KBM-7 (cell line): ENCODE measurements at regions not wholly inside any gene's neighbourhood (a gene's known extent, or its start where the extent isn't known, plus 50 kb on each side); places are given as distances from the start of the nearest gene placed in this dataset.
"Not testable (repeated sequence)": the region's sequence is repeated elsewhere in the genome, so short reads cannot be mapped to it uniquely, and the experiment has no call there.

Source experiments
- DNase-seq: peaks from one replicate; pipeline ENCODE4 v3.0.0-alpha.2; 2015
- in situ Hi-C: fragments of 300-500 bp; cut with MboI; formaldehyde crosslinking; loops from 2 replicates; pipeline ENCODE4 v1.14.3; 2020; ENCODE audit warnings: low sequenced_read_pairs, low pct_unique_long_range_greater_than_20kb, mixed read lengths

GRCh38 chr12:93976024-93976423, 172.4 kb upstream of the PLXNC1 start:
- in situ Hi-C loops = loop anchor here (25.0 kb wide), 1 partner anchor 464 kb away; no protein-coding TSS in a partner anchor
- DNase-seq = no peak

GRCh38 chr12:93977081-93977480, 171.3 kb upstream of the PLXNC1 start:
- in situ Hi-C loops = loop anchor here (25.0 kb wide), 1 partner anchor 465 kb away; no protein-coding TSS in a partner anchor
- DNase-seq = no peak

GRCh38 chr12:93978553-93978952, 169.8 kb upstream of the PLXNC1 start:
- no peak for DNase-seq
- in situ Hi-C loops = loop anchor here (25.0 kb wide), 1 partner anchor 466 kb away; no protein-coding TSS in a partner anchor

- peak; percentile 63 for DNase-seq
- in situ Hi-C loops = loop anchor here (25.0 kb wide), 1 partner anchor 467 kb away; no protein-coding TSS in a partner anchor
Measured at GRCh38 chr12:93979189-93979588, 169.2 kb upstream of the PLXNC1 start.

- in situ Hi-C loops = loop anchor here (10.0 to 25.0 kb wide), 2 partner anchors 114 to 468 kb away; no protein-coding TSS in a partner anchor
- DNase-seq = no peak
Measured at GRCh38 chr12:93980711-93981110, 167.7 kb upstream of the PLXNC1 start.

- in situ Hi-C loops = loop anchor here (10.0 to 25.0 kb wide), 2 partner anchors 113 to 469 kb away; no protein-coding TSS in a partner anchor
- no peak for DNase-seq
Measured at GRCh38 chr12:93981411-93981810, 167.0 kb upstream of the PLXNC1 start.

- peak; percentile 15 for DNase-seq
- in situ Hi-C loops = loop anchor here (10.0 to 25.0 kb wide), 2 partner anchors 112 to 471 kb away; no protein-coding TSS in a partner anchor
Measured at GRCh38 chr12:93982771-93983315, 165.5 kb upstream of the PLXNC1 start.

GRCh38 chr12:93984005-93984404, 164.4 kb upstream of the PLXNC1 start:
- in situ Hi-C loops = loop anchor here (10.0 to 25.0 kb wide), 2 partner anchors 111 to 472 kb away; no protein-coding TSS in a partner anchor
- DNase-seq = no peak

GRCh38 chr12:93989949-93990348, 158.4 kb upstream of the PLXNC1 start:
- in situ Hi-C loops = loop anchor here (10.0 to 25.0 kb wide), 2 partner anchors 105 to 478 kb away; no protein-coding TSS in a partner anchor
- no peak for DNase-seq

- in situ Hi-C loops = loop anchor here (25.0 kb wide), 1 partner anchor 479 kb away; no protein-coding TSS in a partner anchor
- peak; percentile 26 for DNase-seq
Measured at GRCh38 chr12:93990832-93991803, 157.3 kb upstream of the PLXNC1 start.

- no peak for DNase-seq
- in situ Hi-C loops = loop anchor here (25.0 kb wide), 1 partner anchor 480 kb away; no protein-coding TSS in a partner anchor
Measured at GRCh38 chr12:93991829-93992461, 156.4 kb upstream of the PLXNC1 start.

- in situ Hi-C loops = loop anchor here (25.0 kb wide), 1 partner anchor 482 kb away; no protein-coding TSS in a partner anchor
- DNase-seq = no peak
Measured at GRCh38 chr12:93994721-93995120, 153.7 kb upstream of the PLXNC1 start.

GRCh38 chr12:93996321-93996720, 152.1 kb upstream of the PLXNC1 start:
- no peak for DNase-seq
- in situ Hi-C loops = loop anchor here (25.0 kb wide), 1 partner anchor 484 kb away; no protein-coding TSS in a partner anchor

GRCh38 chr12:94001691-94002090, 146.7 kb upstream of the PLXNC1 start:
- in situ Hi-C loops = no loop called here
- no peak for DNase-seq

- in situ Hi-C loops, DNase-seq: not testable (repeated sequence)
Measured at GRCh38 chr12:94002925-94003324, 145.5 kb upstream of the PLXNC1 start.

GRCh38 chr12:94007833-94008232, 140.5 kb upstream of the PLXNC1 start:
- DNase-seq, in situ Hi-C loops: not testable (repeated sequence)

- in situ Hi-C loops = no loop called here
Measured at GRCh38 chr12:94010307-94010706, 138.1 kb upstream of the PLXNC1 start.

GRCh38 chr12:94012071-94012470, 136.3 kb upstream of the PLXNC1 start:
- in situ Hi-C loops = no loop called here
- no peak for DNase-seq

More at GRCh38 chr12:94010307-94010706, 138.1 kb upstream of the PLXNC1 start:
- DNase-seq = no peak

GRCh38 chr12:94012590-94012989, 135.8 kb upstream of the PLXNC1 start:
- peak; percentile 69 for DNase-seq
- in situ Hi-C loops = no loop called here
